RWPE2 (cell line): ENCODE measurements at regions not wholly inside any gene's neighbourhood (a gene's known extent, or its start where the extent isn't known, plus 50 kb on each side); places are given as distances from the start of the nearest gene placed in this dataset.

Source experiments
- ATAC-seq: fragments of 200-7000 bp; cut with Tn5 transposase; 3 replicates; pipeline ENCODE4 v1.9.1; 2021; ENCODE audit warnings: low read depth
- DNase-seq: peaks from one replicate; pipeline ENCODE4 v3.0.0-alpha.2; 2020; ENCODE audit warnings: low spot score
- H3K27ac ChIP-seq: fragments of 450-650 bp; 2 replicates; pipeline ENCODE4 v1.5.1; 2017; ENCODE audit warnings: mild to moderate bottlenecking; ENCODE audit not compliant: poor library complexity, severe bottlenecking
- H3K27me3 ChIP-seq: fragments of 250-450 bp; sonication (Bioruptor Pico); 2 replicates; pipeline ENCODE4 v1.5.1; 2021; ENCODE audit warnings: mild to moderate bottlenecking, moderate library complexity; ENCODE audit not compliant: insufficient read depth, poor library complexity, severe bottlenecking
- H3K36me3 ChIP-seq: fragments of 250-450 bp; sonication (Bioruptor Pico); 2 replicates; pipeline ENCODE4 v1.5.1; 2020; ENCODE audit warnings: low read depth, mild to moderate bottlenecking, moderate library complexity
- H3K4me1 ChIP-seq: fragments of 250-450 bp; sonication (Bioruptor Pico); 2 replicates; pipeline ENCODE4 v1.5.1; 2021; ENCODE audit warnings: mild to moderate bottlenecking, moderate library complexity; ENCODE audit not compliant: insufficient read depth, poor library complexity, severe bottlenecking
- H3K4me3 ChIP-seq: fragments of 250-450 bp; sonication (Bioruptor Pico); 2 replicates; pipeline ENCODE4 v1.5.1; 2021; ENCODE audit warnings: mild to moderate bottlenecking, moderate library complexity; ENCODE audit not compliant: severe bottlenecking
- H3K9me3 ChIP-seq: fragments of 250-450 bp; sonication (Bioruptor Pico); 2 replicates; pipeline ENCODE4 v1.5.1; 2021; ENCODE audit warnings: mild to moderate bottlenecking, moderate library complexity; ENCODE audit not compliant: severe bottlenecking
- CTCF ChIP-seq: fragments of 450-650 bp; IDR thresholded peaks from one replicate; pipeline ENCODE4 v1.5.1; 2017; ENCODE audit warnings: mild to moderate bottlenecking, moderate library complexity; ENCODE audit not compliant: poor library complexity, severe bottlenecking

DNA sequence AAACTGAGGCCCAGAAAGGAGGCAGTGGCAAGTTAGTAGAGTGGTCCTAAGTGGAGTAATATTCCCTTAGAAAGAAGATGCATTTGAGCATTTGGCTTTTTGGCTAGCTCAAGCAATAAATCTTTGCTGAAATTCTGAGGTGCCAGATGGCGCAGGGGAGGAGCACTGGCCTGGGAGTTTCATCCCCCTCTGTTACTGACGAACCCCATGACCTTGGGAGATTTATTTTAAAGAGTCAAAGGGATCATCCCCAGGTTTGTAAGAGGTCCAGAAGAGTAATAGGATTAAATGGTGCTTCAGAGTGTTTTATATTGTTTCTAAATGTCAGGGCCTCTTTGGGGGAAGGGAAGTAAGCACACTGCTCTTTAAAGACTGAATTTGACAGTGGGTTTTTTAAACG is 85.1 kb upstream of the PIAS1 start:
- no peak for ATAC-seq
- H3K27ac ChIP-seq: no peak overlapping the region

GRCh38 chr15:67969892-67970291 is 84.2 kb upstream of the PIAS1 start:
- Histone ChIP-seq H3K4me1 (no peaks in the 10 kb centered on the region), H3K36me3 (no peaks in the 10 kb centered on the region), H3K4me3 (no peak overlapping the region), H3K27ac (no peak overlapping the region), H3K27me3 (peaks cover 5% of the 10 kb centered on the region), H3K9me3 (no peaks in the 10 kb centered on the region)
- TF ChIP-seq CTCF: no peak
- DNase-seq: no peak
- no peak for ATAC-seq

More for the DNA sequence above, 85.1 kb upstream of the PIAS1 start:
- H3K4me3 ChIP-seq: no peak overlapping the region
- no peak for TF ChIP-seq CTCF
- peaks cover 5% of the 10 kb centered on the region for H3K27me3 ChIP-seq
- no peaks in the 10 kb centered on the region for H3K36me3 ChIP-seq
- no peak for DNase-seq
- H3K9me3 ChIP-seq: no peaks in the 10 kb centered on the region
- H3K4me1 ChIP-seq: no peaks in the 10 kb centered on the region

DNA sequence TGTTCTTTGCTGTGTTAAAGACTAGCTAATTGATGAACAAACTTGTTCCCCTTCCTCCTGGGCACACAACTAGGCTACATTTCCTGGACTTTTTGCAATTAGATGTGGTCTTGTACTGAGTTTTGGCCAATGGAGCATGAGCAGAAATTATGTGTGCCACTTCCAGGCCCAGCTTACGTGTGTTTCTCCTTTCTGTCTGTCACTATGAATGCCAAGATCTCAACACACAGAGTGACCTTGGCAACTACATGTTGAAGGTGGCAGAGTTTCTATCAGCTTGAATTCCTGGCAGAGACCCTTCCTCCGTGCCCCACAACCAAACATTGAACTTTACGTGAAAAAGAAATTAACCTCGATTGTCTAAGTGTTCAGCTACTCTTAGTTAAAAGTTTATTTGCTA is 81.7 kb upstream of the PIAS1 start:
- Histone ChIP-seq H3K27me3 (peaks cover 5% of the 10 kb centered on the region), H3K4me1 (no peaks in the 10 kb centered on the region), H3K36me3 (no peaks in the 10 kb centered on the region), H3K27ac (no peak overlapping the region), H3K4me3 (no peak overlapping the region), H3K9me3 (no peaks in the 10 kb centered on the region)
- ATAC-seq: no peak
- no peak for DNase-seq
- TF ChIP-seq CTCF: no peak

- Histone ChIP-seq H3K36me3 (no peaks in the 10 kb centered on the region), H3K9me3 (no peaks in the 10 kb centered on the region), H3K4me1 (no peaks in the 10 kb centered on the region), H3K4me3 (no peak overlapping the region), H3K27me3 (peaks cover 5% of the 10 kb centered on the region), H3K27ac (no peak overlapping the region)
- DNase-seq: no peak
- ATAC-seq: no peak
- no peak for TF ChIP-seq CTCF
Measured at GRCh38 chr15:67973846-67974245, 80.3 kb upstream of the PIAS1 start.

GRCh38 chr15:67976506-67977073 is 77.5 kb upstream of the PIAS1 start:
- Histone ChIP-seq H3K9me3 (no peaks in the 10 kb centered on the region), H3K27me3 (no peaks in the 10 kb centered on the region), H3K4me1 (no peaks in the 10 kb centered on the region), H3K27ac (no peak overlapping the region), H3K4me3 (no peak overlapping the region), H3K36me3 (no peaks in the 10 kb centered on the region)
- ATAC-seq (no peak), DNase-seq (no peak)
- no peak for TF ChIP-seq CTCF
